Stimulated activated naive B cell treated with anti-CD40 and anti-IgM and Interleukin-4, amounts not matched to agents 10 μg/mL and 1 μg/mL and 100 μg/mL, for 72 hours (primary cell): ENCODE measurements at regions not wholly inside any gene's neighbourhood (a gene's known extent, or its start where the extent isn't known, plus 50 kb on each side); places are given as distances from the start of the nearest gene placed in this dataset.
A peak's percentile ranks its signal among the peaks of the same experiment; 100 is the strongest.

ENCODE experiments used
- ATAC-seq, 2 donors: fragments of 150-1000 bp; cut with Tn5 transposase; replicated peaks; 2 replicates each; pipeline ENCODE4 v1.10.0; 2021; ENCODE audit warnings: moderate library complexity in 1 of 2
- DNase-seq: peaks from one replicate; pipeline ENCODE4 v3.0.0; 2021
- H3K27ac Mint-ChIP-seq: one replicate; pipeline ENCODE4 v1.8.0; 2022; ENCODE audit warnings: mild to moderate bottlenecking, mixed read lengths
- H3K27me3 Mint-ChIP-seq, 2 donors: one replicate each; pipeline ENCODE4 v1.8.0; 2022; ENCODE audit warnings: mixed read lengths in 2 of 2
- H3K36me3 Mint-ChIP-seq, 2 donors: one replicate each; pipeline ENCODE4 v1.8.0; 2022; ENCODE audit warnings: mixed read lengths in 2 of 2, mild to moderate bottlenecking in 1 of 2
- H3K4me1 Mint-ChIP-seq, 2 donors: one replicate each; pipeline ENCODE4 v1.8.0; 2022; ENCODE audit warnings: mixed read lengths in 2 of 2, mild to moderate bottlenecking in 1 of 2
- H3K4me3 Mint-ChIP-seq, 2 donors: one replicate each; pipeline ENCODE4 v1.8.0; 2022; ENCODE audit warnings: mild to moderate bottlenecking in 2 of 2, mixed read lengths in 2 of 2, moderate library complexity in 1 of 2
- H3K9me3 Mint-ChIP-seq, 2 donors: one replicate each; pipeline ENCODE4 v1.8.0; 2022; ENCODE audit warnings: mixed read lengths in 2 of 2, mild to moderate bottlenecking in 1 of 2

GRCh38 chr13:78286748-78287147 is 316.6 kb downstream of the POU4F1 start:
- H3K27ac Mint-ChIP-seq, result no peak overlapping the region
- no peaks in the 10 kb centered on the region for H3K36me3 Mint-ChIP-seq
- no peak for ATAC-seq
- no peaks in the 10 kb centered on the region for H3K27me3 Mint-ChIP-seq
- no peak for DNase-seq
- H3K4me3 Mint-ChIP-seq, result no peak overlapping the region
- no peaks in the 10 kb centered on the region for H3K4me1 Mint-ChIP-seq
- H3K9me3 Mint-ChIP-seq, result peaks cover 12 to 14% of the 10 kb centered on the region in 2 donors

- H3K4me3 Mint-ChIP-seq, result no peak overlapping the region
- no peak for DNase-seq
- no peak overlapping the region for H3K27ac Mint-ChIP-seq
- no peaks in the 10 kb centered on the region for H3K36me3 Mint-ChIP-seq
- H3K27me3 Mint-ChIP-seq, result no peaks in the 10 kb centered on the region
- H3K4me1 Mint-ChIP-seq, result no peaks in the 10 kb centered on the region
- no peak for ATAC-seq
- peaks cover 0 to 4% of the 10 kb centered on the region in 2 donors for H3K9me3 Mint-ChIP-seq
These were observed 338.3 kb downstream of the POU4F1 start for GRCh38 chr13:78265098-78265497.

- Mint-ChIP-seq H3K4me1 (no peaks in the 10 kb centered on the region), H3K27me3 (no peaks in the 10 kb centered on the region), H3K27ac (no peak overlapping the region), H3K4me3 (no peak overlapping the region), H3K9me3 (peaks cover 0 to 4% of the 10 kb centered on the region in 2 donors), H3K36me3 (no peaks in the 10 kb centered on the region)
- ATAC-seq (no peak), DNase-seq (no peak)
These were observed 339.7 kb upstream of the EDNRB start for GRCh38 chr13:78258304-78258703.

GRCh38 chr13:78256484-78256883 is 337.9 kb upstream of the EDNRB start:
- H3K36me3 Mint-ChIP-seq, result no peaks in the 10 kb centered on the region
- no peak for DNase-seq
- no peak overlapping the region for H3K27ac Mint-ChIP-seq
- peaks cover 0 to 4% of the 10 kb centered on the region in 2 donors for H3K9me3 Mint-ChIP-seq
- H3K4me3 Mint-ChIP-seq, result no peak overlapping the region
- no peaks in the 10 kb centered on the region for H3K4me1 Mint-ChIP-seq
- H3K27me3 Mint-ChIP-seq, result no peaks in the 10 kb centered on the region
- no peak for ATAC-seq

GRCh38 chr13:78254113-78254512 is 335.5 kb upstream of the EDNRB start:
- Mint-ChIP-seq H3K36me3 (no peaks in the 10 kb centered on the region), H3K27me3 (no peaks in the 10 kb centered on the region), H3K9me3 (no peaks in the 10 kb centered on the region), H3K4me1 (no peaks in the 10 kb centered on the region), H3K4me3 (no peak overlapping the region), H3K27ac (no peak overlapping the region)
- ATAC-seq (no peak), DNase-seq (no peak)

GRCh38 chr13:78247362-78247761 is 328.7 kb upstream of the EDNRB start:
- H3K4me1 Mint-ChIP-seq, result no peaks in the 10 kb centered on the region
- H3K4me3 Mint-ChIP-seq, result no peak overlapping the region
- no peak overlapping the region for H3K27ac Mint-ChIP-seq
- DNase-seq (no peak), ATAC-seq (no peak)
- no peaks in the 10 kb centered on the region for H3K27me3 Mint-ChIP-seq
- no peaks in the 10 kb centered on the region for H3K36me3 Mint-ChIP-seq
- no peaks in the 10 kb centered on the region for H3K9me3 Mint-ChIP-seq

- Mint-ChIP-seq H3K4me3 (no peak overlapping the region), H3K36me3 (no peaks in the 10 kb centered on the region), H3K27me3 (no peaks in the 10 kb centered on the region), H3K9me3 (no peaks in the 10 kb centered on the region), H3K4me1 (no peaks in the 10 kb centered on the region), H3K27ac (no peak overlapping the region)
- ATAC-seq, result peak; percentile 51 to 56
- peak; percentile 0 for DNase-seq
These were observed 322.8 kb upstream of the EDNRB start for GRCh38 chr13:78241278-78241919.

GRCh38 chr13:78239714-78240113 is 321.1 kb upstream of the EDNRB start:
- no peak for DNase-seq
- H3K4me1 Mint-ChIP-seq, result no peaks in the 10 kb centered on the region
- no peak overlapping the region for H3K4me3 Mint-ChIP-seq
- H3K9me3 Mint-ChIP-seq, result no peaks in the 10 kb centered on the region
- ATAC-seq, result no peak
- H3K36me3 Mint-ChIP-seq, result no peaks in the 10 kb centered on the region
- no peak overlapping the region for H3K27ac Mint-ChIP-seq
- no peaks in the 10 kb centered on the region for H3K27me3 Mint-ChIP-seq

GRCh38 chr13:78238911-78239310 is 320.3 kb upstream of the EDNRB start:
- Mint-ChIP-seq H3K36me3 (no peaks in the 10 kb centered on the region), H3K4me3 (no peak overlapping the region), H3K4me1 (no peaks in the 10 kb centered on the region), H3K27ac (no peak overlapping the region), H3K9me3 (no peaks in the 10 kb centered on the region), H3K27me3 (no peaks in the 10 kb centered on the region)
- ATAC-seq (no peak), DNase-seq (no peak)

GRCh38 chr13:78228940-78229339 is 310.3 kb upstream of the EDNRB start:
- Mint-ChIP-seq H3K4me1 (no peaks in the 10 kb centered on the region), H3K36me3 (no peaks in the 10 kb centered on the region), H3K4me3 (no peak overlapping the region), H3K27me3 (peaks cover 4 to 5% of the 10 kb centered on the region in 2 donors), H3K27ac (no peak overlapping the region), H3K9me3 (peaks cover 4 to 6% of the 10 kb centered on the region in 2 donors)
- ATAC-seq (no peak), DNase-seq (no peak)

GRCh38 chr13:78228211-78228610 is 309.6 kb upstream of the EDNRB start:
- no peak for ATAC-seq
- Mint-ChIP-seq H3K9me3 (peaks cover 3 to 6% of the 10 kb centered on the region in 2 donors), H3K36me3 (no peaks in the 10 kb centered on the region), H3K27ac (no peak overlapping the region), H3K4me3 (no peak overlapping the region), H3K27me3 (peaks cover 4 to 5% of the 10 kb centered on the region in 2 donors), H3K4me1 (no peaks in the 10 kb centered on the region)
- no peak for DNase-seq

- Mint-ChIP-seq H3K27ac (no peak overlapping the region), H3K4me3 (no peak overlapping the region), H3K4me1 (no peaks in the 10 kb centered on the region), H3K36me3 (no peaks in the 10 kb centered on the region), H3K9me3 (peaks cover 3 to 6% of the 10 kb centered on the region in 2 donors), H3K27me3 (peaks cover 4 to 5% of the 10 kb centered on the region in 2 donors)
- ATAC-seq (no peak), DNase-seq (no peak)
These were observed 309.1 kb upstream of the EDNRB start for GRCh38 chr13:78227709-78228108.

- no peak overlapping the region for H3K4me3 Mint-ChIP-seq
- ATAC-seq, result no peak
- no peaks in the 10 kb centered on the region for H3K36me3 Mint-ChIP-seq
- no peak overlapping the region for H3K27ac Mint-ChIP-seq
- DNase-seq, result no peak
- H3K27me3 Mint-ChIP-seq, result peaks cover 6 to 8% of the 10 kb centered on the region in 2 donors
- H3K4me1 Mint-ChIP-seq, result no peaks in the 10 kb centered on the region
- H3K9me3 Mint-ChIP-seq, result no peaks in the 10 kb centered on the region
These were observed 297.0 kb upstream of the EDNRB start for GRCh38 chr13:78215458-78216108.

GRCh38 chr13:78201411-78201810 is 282.8 kb upstream of the EDNRB start:
- Mint-ChIP-seq H3K27me3 (peaks cover 0 to 5% of the 10 kb centered on the region in 2 donors), H3K4me1 (no peaks in the 10 kb centered on the region), H3K4me3 (no peak overlapping the region), H3K9me3 (no peaks in the 10 kb centered on the region), H3K27ac (no peak overlapping the region), H3K36me3 (no peaks in the 10 kb centered on the region)
- ATAC-seq (peak in 1 of 2 donors; percentile 27), DNase-seq (no peak)

GRCh38 chr13:78198821-78199220 is 280.2 kb upstream of the EDNRB start:
- no peaks in the 10 kb centered on the region for H3K9me3 Mint-ChIP-seq
- no peak for DNase-seq
- no peaks in the 10 kb centered on the region for H3K4me1 Mint-ChIP-seq
- H3K27ac Mint-ChIP-seq, result no peak overlapping the region
- no peak overlapping the region for H3K4me3 Mint-ChIP-seq
- no peaks in the 10 kb centered on the region for H3K36me3 Mint-ChIP-seq
- H3K27me3 Mint-ChIP-seq, result peaks cover 0 to 5% of the 10 kb centered on the region in 2 donors
- no peak for ATAC-seq
